Occipital lobe (tissue), 1 donor: ENCODE measurements at regions not wholly inside any gene's neighbourhood (a gene's known extent, or its start where the extent isn't known, plus 50 kb on each side); places are given as distances from the start of the nearest gene placed in this dataset.
"Not testable (repeated sequence)": the region's sequence is repeated elsewhere in the genome, so short reads cannot be mapped to it uniquely, and the experiment has no call there.

Experiments used
- DNase-seq: peaks from one replicate; lab custom pipeline; 2025; lab: John Stamatoyannopoulos, UW

DNA sequence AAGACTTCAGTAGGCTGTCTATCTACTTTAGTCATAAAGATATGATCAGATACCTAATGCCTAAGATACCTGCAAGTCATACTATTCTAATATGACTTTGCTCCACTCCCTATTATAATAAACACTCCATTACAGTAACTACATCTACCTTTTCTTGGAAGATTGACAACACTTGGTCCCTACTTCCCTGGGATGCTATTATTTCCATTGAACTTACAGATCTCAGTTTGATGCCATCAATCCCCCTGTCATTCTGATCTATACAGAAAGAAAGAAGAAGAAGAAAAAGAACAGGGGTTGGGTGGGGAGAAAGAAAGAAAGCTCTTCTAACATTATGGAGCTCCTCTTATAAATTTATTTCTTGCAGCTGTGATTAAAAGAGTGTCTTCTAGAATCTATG lies 889.1 kb upstream of the NRXN1 start:
- DNase-seq = no peak

GRCh38 chr2:51920509-51920908 lies 888.6 kb upstream of the NRXN1 start:
- no peak for DNase-seq

DNA sequence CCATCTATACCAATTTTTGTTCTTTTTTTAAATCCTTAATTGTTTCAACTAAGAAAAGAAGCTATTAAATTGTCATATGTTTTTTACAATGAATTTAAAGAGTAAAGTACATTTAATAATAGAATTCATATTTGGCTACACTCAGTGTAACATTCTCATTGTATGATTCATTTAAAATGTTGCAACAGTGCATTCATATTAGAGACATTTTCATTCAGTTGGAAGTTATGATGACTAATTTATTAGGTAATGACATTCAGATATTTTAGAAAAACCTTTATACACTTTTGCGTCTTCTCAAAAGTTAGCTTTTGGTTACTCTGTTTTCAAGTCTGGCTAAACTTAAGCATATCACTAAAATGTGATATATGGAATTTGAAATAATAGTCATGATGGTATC lies 887.5 kb upstream of the NRXN1 start:
- DNase-seq = no peak

GRCh38 chr2:51918113-51918512 lies 886.2 kb upstream of the NRXN1 start:
- DNase-seq = no peak

- no peak for DNase-seq
Observed at GRCh38 chr2:51903728-51904127, 871.8 kb upstream of the NRXN1 start.

DNA sequence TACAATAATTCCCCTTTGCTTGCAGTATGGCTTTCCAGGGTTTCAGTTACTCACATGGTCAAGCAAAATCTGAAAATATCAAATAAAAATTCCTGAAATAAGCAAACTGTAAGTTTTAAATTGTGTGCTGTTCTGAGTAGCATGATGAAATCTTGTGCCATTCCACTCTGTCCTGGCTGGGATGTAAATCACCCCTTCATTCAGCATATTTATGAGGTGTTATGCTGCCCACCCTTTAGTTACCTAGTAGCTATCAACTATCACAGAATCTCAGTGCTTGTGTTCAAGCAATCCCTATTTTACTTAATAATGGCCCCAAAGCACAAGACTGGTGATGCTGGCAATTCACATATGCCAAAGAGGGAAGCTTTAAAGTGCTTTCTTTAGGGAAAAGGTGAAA lies 867.7 kb upstream of the NRXN1 start:
- no peak for DNase-seq

- not testable (repeated sequence) for DNase-seq
Observed at GRCh38 chr2:51894584-51894983, 862.7 kb upstream of the NRXN1 start.

GRCh38 chr2:51888120-51888519 lies 856.2 kb upstream of the NRXN1 start:
- no peak for DNase-seq

DNA sequence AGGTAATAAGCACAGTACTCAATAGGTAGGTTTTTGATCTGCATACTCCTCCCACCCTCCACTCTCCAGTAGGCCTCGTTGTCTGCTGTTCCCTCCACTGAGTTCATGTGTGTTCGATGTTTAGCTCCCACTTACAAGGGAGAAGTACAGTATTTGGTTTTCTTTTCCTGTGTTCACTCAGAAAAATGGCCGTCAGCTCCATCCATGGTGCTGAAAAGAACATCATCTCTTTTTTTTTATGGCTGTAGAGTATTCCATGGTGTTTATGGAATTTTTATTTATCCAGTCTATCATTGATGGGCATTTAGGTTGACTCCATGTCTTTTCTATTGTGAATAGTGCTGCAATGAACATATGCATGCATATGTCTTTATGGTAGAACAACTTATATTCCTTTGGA lies 849.7 kb upstream of the NRXN1 start:
- DNase-seq = no peak

DNA sequence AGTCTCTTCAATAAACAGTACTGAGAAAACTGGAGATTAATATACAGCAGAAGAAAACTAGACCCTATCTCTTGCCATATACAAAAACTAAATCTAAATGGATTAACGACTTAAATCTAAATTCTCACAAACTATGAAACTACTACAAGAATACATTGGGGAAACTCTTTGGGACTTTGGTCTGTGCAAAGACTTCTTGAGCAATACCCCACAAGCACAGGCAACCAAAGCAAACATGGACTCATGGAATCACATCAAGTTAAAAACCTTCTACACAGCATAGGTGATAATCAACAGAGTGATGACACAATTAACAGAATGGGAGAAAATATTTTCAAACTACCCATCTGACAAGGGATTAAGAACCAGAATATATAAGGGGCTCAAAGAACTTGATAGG lies 848.2 kb upstream of the NRXN1 start:
- DNase-seq = no peak

DNA sequence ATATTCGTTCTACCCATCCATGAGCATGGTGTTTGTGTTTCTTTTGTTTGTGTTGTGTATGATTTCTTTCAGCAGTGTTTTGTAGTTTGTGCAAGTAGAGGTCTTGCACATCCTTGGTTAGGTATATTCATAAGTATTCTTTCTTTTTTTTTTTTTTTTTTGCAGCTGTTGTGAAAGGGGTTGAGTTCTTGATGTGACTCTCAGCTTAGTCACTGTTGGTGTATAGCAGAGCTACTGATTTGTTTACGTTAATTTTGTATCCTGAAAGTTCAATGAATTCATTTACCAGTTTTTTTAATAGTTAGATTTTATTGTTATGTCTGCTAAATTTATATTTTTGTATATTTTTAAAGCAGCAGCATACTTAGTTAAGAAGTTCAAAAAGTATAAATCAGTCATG lies 834.4 kb upstream of the NRXN1 start:
- no peak for DNase-seq

DNA sequence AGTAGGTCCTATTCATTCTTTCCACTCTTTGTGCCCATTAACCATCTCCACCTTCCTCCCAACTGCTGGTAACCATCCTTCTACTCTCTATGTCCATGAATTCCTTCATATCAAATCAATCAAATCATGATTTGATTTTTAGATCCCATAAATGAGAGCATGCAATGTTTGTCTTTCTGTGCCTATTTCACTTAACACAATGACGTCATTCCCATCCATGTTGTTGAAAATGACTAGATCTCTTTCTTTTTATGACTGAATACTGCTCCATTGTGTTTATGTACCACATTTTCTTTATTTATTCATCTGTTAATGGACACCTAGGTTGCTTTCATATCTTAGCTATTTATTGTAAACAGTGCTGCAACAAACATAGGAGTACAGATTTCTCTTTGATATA lies 827.3 kb upstream of the NRXN1 start:
- no peak for DNase-seq

DNA sequence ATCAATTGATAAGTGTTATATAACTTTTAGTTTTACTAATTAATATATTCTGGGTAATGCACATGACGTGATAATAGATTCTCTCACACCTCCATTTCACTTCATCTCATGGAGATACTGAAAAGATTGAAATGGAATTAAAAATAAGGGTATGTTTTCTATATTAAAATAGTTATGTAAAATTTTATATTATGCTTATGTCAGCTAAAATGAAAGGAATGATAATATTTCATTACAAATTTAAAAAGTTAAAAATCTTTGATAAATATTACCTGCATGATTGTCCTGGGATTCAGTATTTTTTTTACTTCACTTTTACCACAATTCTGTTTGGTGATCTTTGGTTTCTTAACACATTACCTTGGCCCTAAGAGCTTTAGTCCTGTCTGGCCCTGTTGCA lies 823.8 kb upstream of the NRXN1 start:
- DNase-seq = no peak

GRCh38 chr2:51846796-51847195 lies 814.9 kb upstream of the NRXN1 start:
- DNase-seq = no peak

- DNase-seq = no peak
Observed at GRCh38 chr2:51846018-51846417, 814.1 kb upstream of the NRXN1 start.

DNA sequence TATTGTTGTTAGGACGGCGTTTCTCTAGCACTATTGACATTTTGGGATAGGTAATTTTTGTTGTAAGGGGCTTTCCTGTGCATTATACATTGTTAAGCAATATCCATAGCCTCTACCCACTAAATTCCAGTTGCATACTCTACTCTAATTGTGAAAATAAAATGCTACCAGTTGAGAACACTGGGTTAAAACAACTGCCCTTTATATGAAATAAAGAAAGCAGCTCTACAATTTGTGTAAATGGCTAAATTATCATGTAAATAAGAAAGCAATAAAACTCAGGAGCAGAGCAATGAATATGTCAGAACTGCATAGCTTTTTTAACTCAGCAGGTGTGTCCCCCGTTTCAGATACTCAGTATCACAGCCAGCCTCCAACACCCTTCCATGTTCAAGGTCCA lies 812.7 kb upstream of the NRXN1 start:
- DNase-seq = no peak

GRCh38 chr2:51829477-51829876 lies 797.5 kb upstream of the NRXN1 start:
- DNase-seq = no peak

DNA sequence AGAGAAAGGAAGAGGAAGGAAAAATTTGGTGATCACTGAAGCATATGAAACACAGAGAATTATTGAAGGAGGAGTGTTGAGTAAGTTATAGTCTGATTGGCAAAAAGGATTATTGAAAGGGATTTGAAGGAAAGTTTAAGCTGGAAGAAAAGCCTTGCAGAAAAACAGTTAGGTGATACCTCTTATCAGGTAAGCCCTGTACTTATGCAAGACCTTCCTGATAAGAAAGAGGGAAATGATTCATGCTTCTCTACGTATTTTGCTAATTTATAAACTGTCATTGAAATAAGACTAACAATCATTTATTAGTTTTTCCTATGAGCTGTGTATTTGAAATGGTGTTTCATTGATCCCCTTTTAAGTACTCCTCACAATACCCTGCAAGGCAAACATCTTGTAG lies 793.9 kb upstream of the NRXN1 start:
- DNase-seq = no peak

GRCh38 chr2:51813247-51813646 lies 781.3 kb upstream of the NRXN1 start:
- DNase-seq = no peak

- no peak for DNase-seq
Observed at GRCh38 chr2:51812138-51812866, 780.4 kb upstream of the NRXN1 start.

DNA sequence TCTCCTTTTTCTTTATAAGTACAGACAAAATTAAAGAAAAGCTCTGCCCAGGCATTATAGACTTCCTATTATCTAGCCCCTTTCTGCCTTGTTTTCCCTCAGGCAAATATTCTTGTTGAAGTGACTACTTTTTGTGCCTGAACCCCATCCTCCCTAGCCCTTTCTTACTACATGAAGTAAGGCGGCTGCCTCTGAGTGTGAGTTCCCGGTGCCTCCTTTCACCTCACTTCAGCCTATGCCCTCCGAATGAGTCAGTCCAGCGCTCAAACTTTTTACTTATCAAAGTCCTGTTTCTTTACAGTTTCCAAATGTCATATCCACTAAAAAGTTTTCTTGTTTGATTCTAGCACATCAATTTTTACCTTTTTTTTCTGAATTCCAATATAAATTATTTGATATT lies 778.3 kb upstream of the NRXN1 start:
- DNase-seq = no peak

DNA sequence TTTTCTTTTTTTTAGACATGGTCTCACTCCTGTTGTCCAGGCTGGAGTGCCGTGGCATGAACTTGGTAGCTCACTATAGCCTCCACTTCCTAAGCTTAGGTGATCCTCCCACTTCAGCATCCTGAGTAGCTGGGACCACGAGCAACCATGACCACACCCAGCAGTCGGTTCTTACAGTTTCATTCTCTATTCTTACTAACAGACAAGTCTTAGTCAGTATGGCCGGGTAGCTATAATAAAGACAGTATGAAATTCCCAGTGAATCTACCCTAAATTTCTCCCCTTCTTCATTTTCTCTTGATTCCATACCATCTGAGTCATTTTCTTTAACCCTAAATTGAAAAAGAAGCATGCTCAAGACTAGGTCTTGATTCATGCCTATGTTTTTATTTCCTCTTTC lies 775.3 kb upstream of the NRXN1 start:
- no peak for DNase-seq

- no peak for DNase-seq
Observed at GRCh38 chr2:51795248-51795888, 763.4 kb upstream of the NRXN1 start.

- no peak for DNase-seq
Observed at GRCh38 chr2:51791496-51791895, 759.6 kb upstream of the NRXN1 start.
